HEK293T (cell line): ENCODE measurements at regions not wholly inside any gene's neighbourhood (a gene's known extent, or its start where the extent isn't known, plus 50 kb on each side); places are given as distances from the start of the nearest gene placed in this dataset.

Experiments used
- CTCF ChIA-PET: fragments of 350-600 bp; formaldehyde crosslinking; extraction: SDS; loops from one replicate; lab custom pipeline; 2021; ENCODE audit warnings: antibody characterized with exemption, inconsistent platforms; lab: Yijun Ruan, JAX
- POLR2A ChIA-PET: fragments of 350-600 bp; formaldehyde crosslinking; extraction: SDS; loops from one replicate; lab custom pipeline; 2020; ENCODE audit warnings: antibody characterized with exemption, inconsistent platforms; lab: Yijun Ruan, JAX
- DNase-seq: peaks from one replicate; pipeline ENCODE4 v3.0.0; 2012; ENCODE audit warnings: mixed read lengths; ENCODE audit errors: extremely low spot score
- ARNT ChIP-seq: fragments of 450-650 bp; IDR thresholded peaks from 2 replicates; pipeline ENCODE4 v1.6.1; 2017; ENCODE audit warnings: mild to moderate bottlenecking
- BHLHE40 ChIP-seq: fragments of 450-650 bp; IDR thresholded peaks from 2 replicates; pipeline ENCODE4 v1.6.1; 2016; ENCODE audit warnings: mild to moderate bottlenecking, moderate library complexity, borderline replicate concordance
- CTBP1 ChIP-seq: fragments of 450-650 bp; IDR thresholded peaks from 2 replicates; pipeline ENCODE4 v1.6.1; 2016; ENCODE audit warnings: borderline replicate concordance
- ELF4 ChIP-seq: fragments of 450-650 bp; IDR thresholded peaks from 2 replicates; pipeline ENCODE4 v1.6.1; 2017; ENCODE audit warnings: antibody characterized with exemption
- FOXA1 ChIP-seq: fragments of 450-650 bp; IDR thresholded peaks from 2 replicates; pipeline ENCODE4 v1.6.1; 2016; ENCODE audit warnings: mild to moderate bottlenecking
- FOXK2 ChIP-seq: fragments of 450-650 bp; IDR thresholded peaks from 2 replicates; pipeline ENCODE4 v1.6.1; 2016; ENCODE audit warnings: mild to moderate bottlenecking
- FOXM1 ChIP-seq: fragments of 450-650 bp; IDR thresholded peaks from 2 replicates; pipeline ENCODE4 v1.6.1; 2017; ENCODE audit warnings: mild to moderate bottlenecking, borderline replicate concordance
- HDGF ChIP-seq: fragments of 450-650 bp; IDR thresholded peaks from 2 replicates; pipeline ENCODE4 v1.6.1; 2017; ENCODE audit warnings: antibody characterized with exemption, borderline replicate concordance
- L3MBTL2 ChIP-seq: fragments of 450-650 bp; conservative IDR thresholded peaks from 2 replicates; pipeline ENCODE4 v1.6.1; 2016; ENCODE audit warnings: mild to moderate bottlenecking
- LEF1 ChIP-seq: fragments of 450-650 bp; IDR thresholded peaks from 2 replicates; pipeline ENCODE4 v1.6.1; 2017; ENCODE audit warnings: mild to moderate bottlenecking, borderline replicate concordance
- NFRKB ChIP-seq: fragments of 450-650 bp; IDR thresholded peaks from 2 replicates; pipeline ENCODE4 v1.6.1; 2016; ENCODE audit warnings: mild to moderate bottlenecking, moderate library complexity
- SP1 ChIP-seq: fragments of 450-650 bp; IDR thresholded peaks from 2 replicates; pipeline ENCODE4 v1.6.1; 2017
- SUZ12 ChIP-seq: fragments of 450-650 bp; IDR thresholded peaks from 2 replicates; pipeline ENCODE4 v1.6.1; 2016; ENCODE audit warnings: mild to moderate bottlenecking
- TARDBP ChIP-seq: fragments of 450-650 bp; IDR thresholded peaks from 2 replicates; pipeline ENCODE4 v1.6.1; 2016
- ZNF384 ChIP-seq: fragments of 450-650 bp; IDR thresholded peaks from 2 replicates; pipeline ENCODE4 v1.6.1; 2016
- TF ChIP-seq, protein P1 (sequence below): fragments of 450-650 bp; IDR thresholded peaks from 2 replicates; pipeline ENCODE4 v1.6.1; 2016

DNA sequence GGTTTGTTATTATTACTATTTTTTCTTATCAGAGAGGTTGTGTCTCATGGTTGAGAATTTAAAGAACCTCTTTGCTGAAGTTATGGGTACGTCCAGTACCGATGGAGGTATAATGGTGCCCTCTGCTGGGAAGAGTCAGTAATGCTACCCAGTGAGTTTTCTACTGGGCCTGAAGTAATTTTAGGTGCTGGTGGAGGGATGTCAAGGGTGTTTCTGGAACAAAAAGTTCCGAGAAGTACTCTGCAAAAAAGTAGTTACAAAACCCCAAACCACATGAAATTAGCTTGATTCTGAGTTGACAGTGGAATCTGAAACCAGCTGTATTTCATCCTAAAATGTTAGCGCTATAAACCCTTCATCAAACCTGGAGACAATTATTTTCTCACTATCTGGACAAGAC, 102.5 kb upstream of the MID1 start:
- ChIA-PET CTCF (interaction anchor here (0.7 to 4.0 kb wide), 8 partner anchors 9 to 532 kb away, joined by 3 to 18 read pairs (median 4); partner anchors contain the start of gene MID1), POLR2A (interaction anchor here (1.3 kb wide), 1 partner anchor 103 kb away, joined by 3 read pairs; the partner anchor contains the start of gene MID1)
- TF ChIP-seq BHLHE40: no peak
- no peak for TF ChIP-seq LEF1
- TF ChIP-seq ELF4: no peak
- no peak for TF ChIP-seq ZNF384
- no peak for TF ChIP-seq FOXK2
- TF ChIP-seq NFRKB: no peak
- no peak for TF ChIP-seq FOXM1
- TF ChIP-seq L3MBTL2: no peak
- TF ChIP-seq CTBP1: no peak
- no peak for TF ChIP-seq HDGF
- TF ChIP-seq SP1: no peak
- TF ChIP-seq, protein P1, sequence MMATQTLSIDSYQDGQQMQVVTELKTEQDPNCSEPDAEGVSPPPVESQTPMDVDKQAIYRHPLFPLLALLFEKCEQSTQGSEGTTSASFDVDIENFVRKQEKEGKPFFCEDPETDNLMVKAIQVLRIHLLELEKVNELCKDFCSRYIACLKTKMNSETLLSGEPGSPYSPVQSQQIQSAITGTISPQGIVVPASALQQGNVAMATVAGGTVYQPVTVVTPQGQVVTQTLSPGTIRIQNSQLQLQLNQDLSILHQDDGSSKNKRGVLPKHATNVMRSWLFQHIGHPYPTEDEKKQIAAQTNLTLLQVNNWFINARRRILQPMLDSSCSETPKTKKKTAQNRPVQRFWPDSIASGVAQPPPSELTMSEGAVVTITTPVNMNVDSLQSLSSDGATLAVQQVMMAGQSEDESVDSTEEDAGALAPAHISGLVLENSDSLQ: no peak
- TF ChIP-seq FOXA1: no peak
- TF ChIP-seq ARNT: no peak
- no peak for TF ChIP-seq SUZ12
- TF ChIP-seq TARDBP: no peak
- peak; percentile 60 for DNase-seq

DNA sequence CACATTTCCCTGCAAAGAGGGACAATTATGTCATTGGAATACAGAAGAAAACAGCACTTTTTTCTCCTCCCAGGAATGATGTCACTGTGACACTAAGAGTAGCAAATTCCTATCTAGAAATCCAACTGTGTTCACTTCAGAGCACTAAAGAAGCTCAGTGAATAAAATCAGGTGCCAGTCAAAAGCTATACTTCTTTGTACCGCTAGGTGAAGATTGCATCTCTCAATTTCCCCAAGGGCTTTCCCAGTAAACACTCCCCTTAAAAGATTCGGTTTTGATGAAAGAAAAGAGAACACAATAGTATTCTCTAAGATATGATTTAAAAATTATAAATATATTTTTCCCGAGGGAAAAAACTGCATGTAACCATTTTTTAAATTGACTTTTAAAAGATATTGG, 104.7 kb upstream of the MID1 start:
- ChIA-PET POLR2A (interaction anchor here (0.9 to 1.2 kb wide), 2 partner anchors 77 to 105 kb away, joined by 3 to 4 read pairs; partner anchors contain the start of gene MID1), CTCF (interaction anchor here (0.6 to 4.0 kb wide), 12 partner anchors 14 to 535 kb away, joined by 3 to 18 read pairs (median 4); no protein-coding TSS in a partner anchor)
- DNase-seq: peak; percentile 33
- TF ChIP-seq, protein P1: peak; percentile 69
- TF ChIP-seq CTBP1: no peak

DNA sequence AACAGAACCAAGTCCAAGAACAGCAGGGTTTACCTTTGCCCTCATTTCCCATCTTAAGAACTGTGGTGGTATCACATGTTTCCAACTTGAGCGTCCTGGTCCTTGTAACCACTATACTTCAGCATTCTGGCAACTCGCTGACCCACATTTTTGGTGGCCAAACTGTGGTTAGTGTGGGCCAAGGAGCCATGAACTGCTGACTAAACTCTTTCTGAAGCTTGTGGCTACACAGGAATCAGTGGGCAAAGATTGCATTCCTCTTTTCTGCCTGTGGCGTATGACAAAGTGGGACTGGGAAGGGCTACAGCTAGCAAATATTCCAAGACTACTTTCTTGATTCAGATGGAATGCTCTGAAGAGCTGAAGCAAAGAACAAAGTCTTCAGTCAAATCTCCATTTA, 106.3 kb upstream of the MID1 start:
- TF ChIP-seq HDGF: no peak
- TF ChIP-seq SP1: no peak
- TF ChIP-seq SUZ12: no peak
- no peak for TF ChIP-seq TARDBP
- no peak for TF ChIP-seq ELF4
- no peak for TF ChIP-seq L3MBTL2
- no peak for TF ChIP-seq NFRKB
- no peak for TF ChIP-seq ARNT
- no peak for TF ChIP-seq ZNF384
- TF ChIP-seq BHLHE40: no peak
- TF ChIP-seq, protein P1: no peak
- TF ChIP-seq FOXK2: no peak
- TF ChIP-seq LEF1: no peak
- POLR2A ChIA-PET: no interaction called here
- DNase-seq: no peak
- CTCF ChIA-PET: no interaction called here

DNA sequence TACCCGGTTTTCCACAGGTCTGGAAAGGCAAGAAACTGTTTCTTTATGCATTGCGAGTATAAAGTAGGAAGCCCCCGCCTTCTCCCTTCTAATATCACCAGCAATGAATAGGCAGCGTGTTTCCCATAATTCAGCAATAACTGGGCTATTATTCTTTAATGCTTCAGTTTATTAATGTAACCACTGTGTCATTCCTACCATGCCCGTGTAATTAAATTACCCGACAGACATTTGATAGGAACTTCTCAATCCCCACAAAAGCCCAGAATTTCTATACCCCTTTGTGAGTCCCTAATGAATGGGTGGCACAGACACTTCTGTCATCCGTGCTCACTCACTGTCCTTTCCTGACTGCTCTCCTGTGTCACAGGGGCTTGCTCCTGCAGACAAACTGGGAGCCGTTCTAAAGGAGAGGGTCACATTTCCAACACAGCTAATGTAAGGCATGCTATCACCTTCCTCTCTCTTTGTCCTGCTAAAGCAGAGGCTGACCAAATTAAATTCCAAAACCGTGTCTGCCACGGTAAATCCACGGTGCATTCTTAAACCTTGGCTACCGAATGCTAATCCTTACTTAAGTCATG, 108.5 kb upstream of the MID1 start:
- DNase-seq: no peak
- ChIA-PET POLR2A (no interaction called here), CTCF (interaction anchor here (0.5 kb wide), 1 partner anchor 40 kb away, joined by 3 read pairs; no protein-coding TSS in a partner anchor)
- TF ChIP-seq ZNF384 (no peak), SUZ12 (no peak), BHLHE40 (no peak), TARDBP (no peak), LEF1 (no peak), ARNT (no peak), SP1 (no peak), L3MBTL2 (no peak), FOXM1 (no peak), CTBP1 (no peak), FOXA1 (no peak)
- TF ChIP-seq, protein P1: no peak

DNA sequence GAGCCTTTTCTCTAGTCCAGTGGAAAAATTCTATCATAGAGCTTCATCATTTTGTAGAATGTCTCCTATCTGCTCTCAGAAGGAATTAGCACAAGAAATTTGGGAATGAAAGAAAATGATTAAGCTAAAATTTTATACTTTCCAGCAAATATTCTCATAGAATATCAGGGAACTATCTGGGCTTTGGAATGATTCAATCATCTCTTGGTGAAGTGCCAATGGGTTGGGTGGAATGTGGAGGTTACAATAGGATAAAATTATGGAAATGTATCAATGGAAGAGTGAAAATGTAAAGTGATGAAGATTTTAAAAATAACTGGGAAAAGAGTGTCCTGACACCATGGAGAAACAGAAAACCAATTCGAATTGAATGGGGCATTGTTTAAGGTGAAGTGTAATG, 119.0 kb upstream of the MID1 start:
- ChIA-PET POLR2A (no interaction called here), CTCF (interaction anchor here (0.6 to 0.8 kb wide), 3 partner anchors 14 to 626 kb away, joined by 3 to 4 read pairs (median 3); no protein-coding TSS in a partner anchor)
- DNase-seq: no peak
- no peak for TF ChIP-seq L3MBTL2
- TF ChIP-seq BHLHE40: no peak
- no peak for TF ChIP-seq FOXK2
- TF ChIP-seq ELF4: no peak
- no peak for TF ChIP-seq ZNF384
- TF ChIP-seq TARDBP: no peak

DNA sequence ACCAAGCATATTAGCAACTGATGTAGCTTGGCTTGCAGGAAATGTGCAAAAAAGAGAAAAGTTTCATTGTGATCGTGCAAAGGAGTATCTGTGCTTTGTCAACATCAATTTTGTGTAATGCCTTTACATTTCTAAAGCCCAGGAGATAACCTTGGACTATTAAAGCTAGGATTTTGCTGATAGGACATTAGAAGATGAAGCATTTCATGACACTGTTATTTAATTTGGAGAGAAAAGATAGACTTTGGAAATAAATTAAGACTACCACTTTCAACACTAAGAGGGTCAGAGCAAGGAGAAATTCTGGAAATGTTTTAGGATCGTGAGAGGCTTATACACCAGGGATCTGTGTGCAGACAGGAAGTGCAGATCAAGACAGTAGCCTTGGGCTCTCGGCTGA, 120.6 kb upstream of the MID1 start:
- no peak for DNase-seq
- TF ChIP-seq TARDBP: no peak
- no peak for TF ChIP-seq LEF1
- no peak for TF ChIP-seq FOXA1
- TF ChIP-seq L3MBTL2: no peak
- no peak for TF ChIP-seq FOXM1
- TF ChIP-seq BHLHE40: no peak
- no peak for TF ChIP-seq ELF4
- TF ChIP-seq NFRKB: no peak
- no peak for TF ChIP-seq SP1
- no peak for TF ChIP-seq SUZ12
- no peak for TF ChIP-seq CTBP1
- TF ChIP-seq ARNT: no peak
- POLR2A ChIA-PET: no interaction called here
- CTCF ChIA-PET: no interaction called here
